Neural cell (in vitro differentiated cells): ENCODE measurements at regions not wholly inside any gene's neighbourhood (a gene's known extent, or its start where the extent isn't known, plus 50 kb on each side); places are given as distances from the start of the nearest gene placed in this dataset.

Experiments used
- H2AFZ ChIP-seq: fragments of 200-600, 300-800 bp; sonication (generic), shearing (Covaris generic); 2 replicates; pipeline ENCODE4 v1.6.0; 2014; ENCODE audit warnings: low read depth, mild to moderate bottlenecking, antibody characterized with exemption, low read length, moderate library complexity
- H3F3A ChIP-seq: fragments of 200-600 bp; shearing (Covaris generic); 2 replicates; pipeline ENCODE4 v1.6.1; 2016; ENCODE audit warnings: mild to moderate bottlenecking, moderate library complexity, mixed read lengths, antibody characterized with exemption, low read length; ENCODE audit not compliant: insufficient read depth, poor library complexity, severe bottlenecking
- H3K27ac ChIP-seq: fragments of 200-600, 300-800 bp; sonication (generic), shearing (Covaris generic); 2 replicates; pipeline ENCODE4 v1.5.1; 2014; ENCODE audit warnings: mild to moderate bottlenecking, low read length, moderate library complexity
- H3K27me3 ChIP-seq: fragments of 300-800, 200-600 bp; sonication (generic), shearing (Covaris generic); 2 replicates; pipeline ENCODE4 v1.6.0; 2014; ENCODE audit warnings: mild to moderate bottlenecking, low read depth, low read length, moderate library complexity; ENCODE audit not compliant: insufficient read depth
- H3K36me3 ChIP-seq: fragments of 300-800, 200-600 bp; sonication (generic), shearing (Covaris generic); 2 replicates; pipeline ENCODE4 v1.5.1; 2014; ENCODE audit warnings: mild to moderate bottlenecking, antibody characterized with exemption, low read length, moderate library complexity; ENCODE audit not compliant: insufficient read depth
- H3K4me2 ChIP-seq: fragments of 300-800, 200-600 bp; sonication (generic), shearing (Covaris generic); 2 replicates; pipeline ENCODE4 v1.6.0; 2014; ENCODE audit warnings: mild to moderate bottlenecking, low read length
- H3K4me3 ChIP-seq: fragments of 300-800, 200-600 bp; sonication (generic), shearing (Covaris generic); 2 replicates; pipeline ENCODE4 v1.5.1; 2014; ENCODE audit warnings: mild to moderate bottlenecking, low read length, moderate library complexity
- H3K79me2 ChIP-seq: fragments of 200-600 bp; shearing (Covaris generic); replicated peaks from 2 replicates; pipeline ENCODE4 v1.6.0; 2014; ENCODE audit warnings: mild to moderate bottlenecking, low read length, moderate library complexity; ENCODE audit not compliant: insufficient read depth
- H3K9ac ChIP-seq: fragments of 300-800, 200-600 bp; sonication (generic), shearing (Covaris generic); 2 replicates; pipeline ENCODE4 v1.6.1; 2016; ENCODE audit warnings: mild to moderate bottlenecking, low read length, mixed read lengths
- H3K9me2 ChIP-seq: fragments of 200-600 bp; shearing (Covaris generic); 2 replicates; pipeline ENCODE4 v1.6.1; 2016; ENCODE audit warnings: mild to moderate bottlenecking, low read length, mixed read lengths; ENCODE audit not compliant: insufficient read depth
- H3K9me3 ChIP-seq: fragments of 200-600, 300-800 bp; sonication (generic), shearing (Covaris generic); 2 replicates; pipeline ENCODE4 v1.6.1; 2016; ENCODE audit warnings: mild to moderate bottlenecking, mixed run types, low read length, moderate library complexity, mixed read lengths
- H4K20me1 ChIP-seq: fragments of 200-600 bp; shearing (Covaris generic); 2 replicates; pipeline ENCODE4 v1.6.1; 2016; ENCODE audit warnings: mild to moderate bottlenecking, mixed run types; ENCODE audit not compliant: insufficient read depth
- EP300 ChIP-seq: fragments of 450-650 bp; conservative IDR thresholded peaks from 2 replicates; pipeline ENCODE4 v1.6.1; 2014; ENCODE audit warnings: antibody characterized with exemption, mild to moderate bottlenecking, moderate library complexity; ENCODE audit not compliant: poor library complexity, severe bottlenecking
- EZH2 ChIP-seq: fragments of 200-600, 300-800 bp; shearing (Covaris generic), sonication (generic); IDR thresholded peaks from 2 replicates; pipeline ENCODE4 v1.6.1; 2014; ENCODE audit warnings: antibody characterized with exemption, low read length, borderline replicate concordance, mild to moderate bottlenecking; ENCODE audit not compliant: insufficient read depth, poor library complexity, severe bottlenecking
- MXI1 ChIP-seq: fragments of 450-650 bp; conservative IDR thresholded peaks from 2 replicates; pipeline ENCODE4 v1.6.1; 2014; ENCODE audit warnings: antibody characterized with exemption, mild to moderate bottlenecking; ENCODE audit not compliant: poor library complexity, severe bottlenecking
- POLR2AphosphoS5 ChIP-seq: IDR thresholded peaks from 2 replicates; pipeline ENCODE4 v1.6.1; 2012
- RAD21 ChIP-seq: fragments of 450-650 bp; conservative IDR thresholded peaks from 2 replicates; pipeline ENCODE4 v1.6.1; 2014; ENCODE audit warnings: antibody characterized with exemption, mild to moderate bottlenecking, moderate library complexity
- SMC3 ChIP-seq: fragments of 450-650 bp; conservative IDR thresholded peaks from 2 replicates; pipeline ENCODE4 v1.6.1; 2014; ENCODE audit warnings: antibody characterized with exemption, mild to moderate bottlenecking, moderate library complexity; ENCODE audit not compliant: poor library complexity
- TAF1 ChIP-seq: IDR thresholded peaks from 2 replicates; pipeline ENCODE4 v1.6.1; 2012; ENCODE audit warnings: low read depth
- TF ChIP-seq, protein P1 (sequence below): fragments of 450-650 bp; IDR thresholded peaks from 2 replicates; pipeline ENCODE4 v1.5.1; 2014; ENCODE audit warnings: antibody characterized with exemption, mild to moderate bottlenecking, moderate library complexity; ENCODE audit not compliant: poor library complexity, severe bottlenecking
- TF ChIP-seq, protein P2 (sequence below): IDR thresholded peaks from 2 replicates; pipeline ENCODE4 v1.6.1; 2012; ENCODE audit warnings: borderline replicate concordance

DNA sequence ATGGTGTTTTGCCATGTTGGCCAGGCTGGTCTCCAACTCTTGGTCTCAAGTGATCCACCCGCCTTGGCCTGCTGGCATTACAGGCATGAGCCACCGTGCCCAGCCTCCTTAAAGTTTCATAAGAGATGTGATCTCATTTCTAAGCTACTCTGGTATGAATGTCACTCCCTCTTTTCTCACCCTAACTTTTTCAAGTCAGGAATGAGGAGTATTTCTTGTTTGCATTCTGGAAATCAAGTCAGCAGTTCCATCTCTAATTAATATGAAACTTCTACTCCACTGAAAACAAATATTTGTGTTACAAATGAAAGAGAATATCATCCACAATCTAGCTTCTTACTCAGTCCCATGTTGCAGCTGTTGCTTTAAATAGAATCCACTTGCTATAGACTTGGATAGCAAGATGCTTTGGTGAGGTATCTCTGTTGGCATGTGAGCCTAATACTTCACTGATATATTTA is 61.3 kb downstream of the ARF6 start:
- Histone ChIP-seq H3K36me3 (no peaks in the 10 kb centered on the region), H3K79me2 (no peaks in the 10 kb centered on the region), H3K9me3 (no peaks in the 10 kb centered on the region), H4K20me1 (no peaks in the 10 kb centered on the region), H3K27me3 (no peaks in the 10 kb centered on the region), H3K4me2 (no peak overlapping the region), H3K27ac (no peak overlapping the region), H3K4me3 (no peak overlapping the region), H3K9me2 (no peaks in the 10 kb centered on the region), H2AFZ (no peak overlapping the region), H3F3A (no peaks in the 10 kb centered on the region), H3K9ac (no peak overlapping the region)
- TF ChIP-seq, protein P1, sequence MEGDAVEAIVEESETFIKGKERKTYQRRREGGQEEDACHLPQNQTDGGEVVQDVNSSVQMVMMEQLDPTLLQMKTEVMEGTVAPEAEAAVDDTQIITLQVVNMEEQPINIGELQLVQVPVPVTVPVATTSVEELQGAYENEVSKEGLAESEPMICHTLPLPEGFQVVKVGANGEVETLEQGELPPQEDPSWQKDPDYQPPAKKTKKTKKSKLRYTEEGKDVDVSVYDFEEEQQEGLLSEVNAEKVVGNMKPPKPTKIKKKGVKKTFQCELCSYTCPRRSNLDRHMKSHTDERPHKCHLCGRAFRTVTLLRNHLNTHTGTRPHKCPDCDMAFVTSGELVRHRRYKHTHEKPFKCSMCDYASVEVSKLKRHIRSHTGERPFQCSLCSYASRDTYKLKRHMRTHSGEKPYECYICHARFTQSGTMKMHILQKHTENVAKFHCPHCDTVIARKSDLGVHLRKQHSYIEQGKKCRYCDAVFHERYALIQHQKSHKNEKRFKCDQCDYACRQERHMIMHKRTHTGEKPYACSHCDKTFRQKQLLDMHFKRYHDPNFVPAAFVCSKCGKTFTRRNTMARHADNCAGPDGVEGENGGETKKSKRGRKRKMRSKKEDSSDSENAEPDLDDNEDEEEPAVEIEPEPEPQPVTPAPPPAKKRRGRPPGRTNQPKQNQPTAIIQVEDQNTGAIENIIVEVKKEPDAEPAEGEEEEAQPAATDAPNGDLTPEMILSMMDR, result no peak
- TF ChIP-seq EZH2 (no peak), POLR2AphosphoS5 (no peak), RAD21 (no peak), SMC3 (no peak), TAF1 (no peak), EP300 (no peak), MXI1 (no peak)
- TF ChIP-seq, protein P2, sequence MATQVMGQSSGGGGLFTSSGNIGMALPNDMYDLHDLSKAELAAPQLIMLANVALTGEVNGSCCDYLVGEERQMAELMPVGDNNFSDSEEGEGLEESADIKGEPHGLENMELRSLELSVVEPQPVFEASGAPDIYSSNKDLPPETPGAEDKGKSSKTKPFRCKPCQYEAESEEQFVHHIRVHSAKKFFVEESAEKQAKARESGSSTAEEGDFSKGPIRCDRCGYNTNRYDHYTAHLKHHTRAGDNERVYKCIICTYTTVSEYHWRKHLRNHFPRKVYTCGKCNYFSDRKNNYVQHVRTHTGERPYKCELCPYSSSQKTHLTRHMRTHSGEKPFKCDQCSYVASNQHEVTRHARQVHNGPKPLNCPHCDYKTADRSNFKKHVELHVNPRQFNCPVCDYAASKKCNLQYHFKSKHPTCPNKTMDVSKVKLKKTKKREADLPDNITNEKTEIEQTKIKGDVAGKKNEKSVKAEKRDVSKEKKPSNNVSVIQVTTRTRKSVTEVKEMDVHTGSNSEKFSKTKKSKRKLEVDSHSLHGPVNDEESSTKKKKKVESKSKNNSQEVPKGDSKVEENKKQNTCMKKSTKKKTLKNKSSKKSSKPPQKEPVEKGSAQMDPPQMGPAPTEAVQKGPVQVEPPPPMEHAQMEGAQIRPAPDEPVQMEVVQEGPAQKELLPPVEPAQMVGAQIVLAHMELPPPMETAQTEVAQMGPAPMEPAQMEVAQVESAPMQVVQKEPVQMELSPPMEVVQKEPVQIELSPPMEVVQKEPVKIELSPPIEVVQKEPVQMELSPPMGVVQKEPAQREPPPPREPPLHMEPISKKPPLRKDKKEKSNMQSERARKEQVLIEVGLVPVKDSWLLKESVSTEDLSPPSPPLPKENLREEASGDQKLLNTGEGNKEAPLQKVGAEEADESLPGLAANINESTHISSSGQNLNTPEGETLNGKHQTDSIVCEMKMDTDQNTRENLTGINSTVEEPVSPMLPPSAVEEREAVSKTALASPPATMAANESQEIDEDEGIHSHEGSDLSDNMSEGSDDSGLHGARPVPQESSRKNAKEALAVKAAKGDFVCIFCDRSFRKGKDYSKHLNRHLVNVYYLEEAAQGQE, result no peak

DNA sequence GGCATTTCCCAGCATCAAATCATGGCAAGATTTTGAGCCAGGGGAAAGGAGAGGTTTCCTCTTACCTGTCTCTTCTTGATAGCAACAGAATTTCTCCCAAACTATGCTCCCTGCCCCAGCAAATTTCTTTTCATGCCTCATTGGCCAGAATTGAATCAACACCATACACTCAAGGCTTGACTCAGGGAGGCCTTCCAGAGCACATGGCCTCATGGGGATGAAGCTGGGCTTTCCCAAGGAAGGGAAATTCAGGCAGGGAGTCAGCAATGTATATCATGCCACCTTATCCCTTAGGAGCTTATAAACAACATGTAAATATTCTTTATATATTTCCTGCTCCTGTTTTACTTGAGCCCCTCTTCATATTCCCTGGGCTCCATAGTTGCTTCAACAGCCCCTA is 62.1 kb downstream of the ARF6 start:
- Histone ChIP-seq H3K9ac (no peak overlapping the region), H3K27ac (no peak overlapping the region), H3K79me2 (no peaks in the 10 kb centered on the region), H3K4me2 (no peak overlapping the region), H3K36me3 (no peaks in the 10 kb centered on the region), H3F3A (no peaks in the 10 kb centered on the region), H3K4me3 (no peak overlapping the region), H3K9me2 (no peaks in the 10 kb centered on the region), H2AFZ (no peak overlapping the region), H3K9me3 (no peaks in the 10 kb centered on the region), H4K20me1 (no peaks in the 10 kb centered on the region), H3K27me3 (no peaks in the 10 kb centered on the region)
- TF ChIP-seq MXI1 (no peak), EP300 (no peak), TAF1 (no peak)
- TF ChIP-seq, protein P2, result no peak
